ENCODE measurements at regions not wholly inside any gene's neighbourhood (a gene's known extent, or its start where the extent isn't known, plus 50 kb on each side); places are given as distances from the start of the nearest gene placed in this dataset.
"Not testable (repeated sequence)": the region's sequence is repeated elsewhere in the genome, so short reads cannot be mapped to it uniquely, and the experiment has no call there.

DNA sequence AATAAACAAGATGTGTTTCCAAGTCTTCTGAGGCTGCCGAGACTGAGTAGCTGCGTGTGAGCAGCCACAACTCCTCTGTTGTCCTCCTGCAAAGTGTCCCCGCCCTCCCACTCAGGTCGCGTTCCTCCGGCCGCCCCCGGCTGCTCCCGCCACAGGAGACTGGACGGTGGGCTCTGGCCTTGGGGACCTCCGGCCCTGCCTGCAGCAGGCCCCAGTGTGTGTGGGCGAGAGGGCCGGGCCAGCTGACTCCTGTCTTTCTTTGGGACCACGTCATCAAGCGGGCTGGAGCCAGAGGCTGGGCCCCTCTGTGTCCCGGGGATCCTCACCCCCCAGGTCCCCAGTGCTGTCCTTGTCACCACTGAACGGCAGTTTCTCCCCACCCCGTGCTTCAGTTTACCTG, 175.3 kb downstream of the NPIPB11 start:
- no peak overlapping the region for H3K4me3 ChIP-seq (ENCODE audit: control insufficient read depth, low read depth, low read length)
- peak; percentile 28 for DNase-seq (ENCODE audit: low read depth)
- TF ChIP-seq CTCF (conservative IDR thresholded peaks at IDR 0.05; ENCODE audit: control insufficient read depth, insufficient read depth, low read depth, low read length): no peak

DNA sequence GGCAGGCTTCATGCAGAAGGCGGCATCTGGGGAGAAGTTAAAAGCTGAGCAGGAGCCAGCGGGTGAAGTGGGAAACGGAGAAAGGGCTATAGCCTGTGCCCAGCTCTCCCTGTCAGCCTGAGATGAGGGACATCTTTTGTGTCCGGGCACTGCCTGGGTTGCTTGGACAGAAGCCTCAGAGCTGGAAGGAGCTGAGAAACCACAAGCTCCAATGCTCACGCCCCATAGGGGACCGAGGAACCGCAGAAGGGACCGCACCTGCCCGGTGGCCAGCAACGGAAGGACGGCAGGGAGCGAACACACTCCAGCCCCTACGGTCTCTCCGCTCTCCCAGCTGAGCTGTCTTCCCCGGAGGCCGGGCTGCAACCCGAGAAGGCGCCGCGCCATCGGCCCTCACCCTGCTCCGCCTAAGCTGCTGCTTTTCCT, 175.8 kb downstream of the NPIPB11 start:
- DNase-seq (ENCODE audit: low read depth): peak; percentile 31
- TF ChIP-seq CTCF (conservative IDR thresholded peaks at IDR 0.05; ENCODE audit: control insufficient read depth, insufficient read depth, low read depth, low read length): no peak
- H3K4me3 ChIP-seq (ENCODE audit: control insufficient read depth, low read depth, low read length): no peak overlapping the region

GRCh38 chr16:29230006-29230668, 176.4 kb downstream of the NPIPB11 start:
- not testable (repeated sequence) for DNase-seq (ENCODE audit: low read depth); H3K4me3 ChIP-seq (ENCODE audit: control insufficient read depth, low read depth, low read length)

- not testable (repeated sequence) for DNase-seq (ENCODE audit: low read depth); H3K4me3 ChIP-seq (ENCODE audit: control insufficient read depth, low read depth, low read length)
These were observed 176.9 kb downstream of the NPIPB11 start for GRCh38 chr16:29229616-29230005.

DNA sequence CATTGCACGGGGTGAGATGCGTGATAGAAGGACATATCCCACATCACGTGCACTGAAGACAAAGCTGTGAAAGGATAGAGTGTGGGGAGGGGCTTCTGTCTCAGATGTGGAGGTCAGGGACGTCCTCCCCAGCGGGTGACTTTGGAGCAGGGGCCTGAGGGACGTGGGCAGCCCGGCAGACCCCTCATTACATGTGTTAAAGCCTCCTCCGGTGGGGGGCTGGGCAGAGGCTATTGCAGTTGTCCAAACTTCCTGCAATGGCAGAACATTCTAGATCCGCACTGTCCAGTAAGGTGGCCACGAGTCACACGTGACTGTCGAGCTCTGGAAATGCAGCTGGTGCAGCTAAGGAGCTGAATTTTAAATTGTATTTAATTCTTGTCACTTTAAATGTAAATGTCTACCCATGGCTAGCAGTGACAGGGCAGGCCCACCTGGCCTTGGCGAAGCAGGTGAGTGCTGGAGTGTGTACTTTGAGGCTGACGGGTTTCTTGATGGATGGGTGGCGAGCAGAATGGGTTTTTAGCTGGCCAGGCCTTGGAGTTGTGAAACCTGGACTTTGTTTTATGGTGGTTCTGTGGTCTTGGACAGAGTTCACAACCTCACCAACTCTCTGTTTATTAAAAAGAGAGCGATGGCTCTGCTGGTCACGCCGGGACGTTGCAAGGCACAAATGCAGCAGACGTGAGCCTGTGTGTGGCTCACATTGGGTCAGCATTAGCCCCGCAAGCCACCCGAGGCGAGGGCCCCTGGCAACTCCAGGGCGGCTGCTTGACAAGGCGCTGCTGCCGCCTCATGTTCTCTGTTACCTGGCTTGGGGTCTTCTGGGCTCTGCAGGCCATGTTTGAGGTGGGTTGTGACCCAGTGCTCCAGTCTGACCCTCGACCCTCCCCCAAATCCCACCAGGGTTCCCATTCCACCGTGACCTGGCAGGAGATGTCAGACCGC, 177.6 kb downstream of the NPIPB11 start:
- H3K4me3 ChIP-seq (ENCODE audit: control insufficient read depth, low read depth, low read length); DNase-seq (ENCODE audit: low read depth): not testable (repeated sequence)

GRCh38 chr16:29227751-29228663, 178.5 kb downstream of the NPIPB11 start:
- DNase-seq (ENCODE audit: low read depth): peak; percentile 57
- TF ChIP-seq CTCF (conservative IDR thresholded peaks at IDR 0.05; ENCODE audit: control insufficient read depth, insufficient read depth, low read depth, low read length): peak; percentile 39
- H3K4me3 ChIP-seq (ENCODE audit: control insufficient read depth, low read depth, low read length): not testable (repeated sequence)

- DNase-seq (ENCODE audit: low read depth): no peak
- no peak for TF ChIP-seq CTCF (conservative IDR thresholded peaks at IDR 0.05; ENCODE audit: control insufficient read depth, insufficient read depth, low read depth, low read length)
- no peak overlapping the region for H3K4me3 ChIP-seq (ENCODE audit: control insufficient read depth, low read depth, low read length)
These were observed 179.7 kb downstream of the NPIPB11 start for GRCh38 chr16:29226782-29227181.

- DNase-seq (ENCODE audit: low read depth); H3K4me3 ChIP-seq (ENCODE audit: control insufficient read depth, low read depth, low read length): not testable (repeated sequence)
These were observed 181.8 kb downstream of the NPIPB11 start for GRCh38 chr16:29224675-29225074.

DNA sequence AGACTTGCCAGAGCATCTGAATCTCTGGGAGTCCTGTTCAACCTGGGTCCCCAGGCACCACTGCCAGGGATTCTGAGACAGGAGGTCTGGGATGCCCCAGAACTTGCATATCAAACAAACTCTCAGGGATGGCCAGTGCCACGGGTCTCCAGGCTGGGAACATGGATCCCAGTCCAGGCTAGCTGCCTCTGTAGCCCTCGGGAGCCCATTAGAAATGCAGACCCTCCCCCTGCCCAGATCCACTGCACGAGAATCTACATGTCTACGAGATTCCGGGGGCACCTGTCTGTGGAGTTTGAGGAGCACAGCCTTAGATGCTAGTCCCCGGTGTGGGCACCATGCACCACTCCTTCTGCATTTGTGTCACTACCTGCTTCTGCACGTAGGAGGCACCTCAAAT, 183.9 kb downstream of the NPIPB11 start:
- DNase-seq (ENCODE audit: low read depth): not testable (repeated sequence)

GRCh38 chr16:29222008-29222407, 184.5 kb downstream of the NPIPB11 start:
- not testable (repeated sequence) for DNase-seq (ENCODE audit: low read depth); H3K4me3 ChIP-seq (ENCODE audit: control insufficient read depth, low read depth, low read length)

More for the DNA sequence above, 183.9 kb downstream of the NPIPB11 start:
- not testable (repeated sequence) for H3K4me3 ChIP-seq (ENCODE audit: control insufficient read depth, low read depth, low read length)

- peak; percentile 88 for DNase-seq (ENCODE audit: low read depth)
- not testable (repeated sequence) for H3K4me3 ChIP-seq (ENCODE audit: control insufficient read depth, low read depth, low read length)
These were observed 185.1 kb downstream of the NPIPB11 start for GRCh38 chr16:29221281-29221955.

DNA sequence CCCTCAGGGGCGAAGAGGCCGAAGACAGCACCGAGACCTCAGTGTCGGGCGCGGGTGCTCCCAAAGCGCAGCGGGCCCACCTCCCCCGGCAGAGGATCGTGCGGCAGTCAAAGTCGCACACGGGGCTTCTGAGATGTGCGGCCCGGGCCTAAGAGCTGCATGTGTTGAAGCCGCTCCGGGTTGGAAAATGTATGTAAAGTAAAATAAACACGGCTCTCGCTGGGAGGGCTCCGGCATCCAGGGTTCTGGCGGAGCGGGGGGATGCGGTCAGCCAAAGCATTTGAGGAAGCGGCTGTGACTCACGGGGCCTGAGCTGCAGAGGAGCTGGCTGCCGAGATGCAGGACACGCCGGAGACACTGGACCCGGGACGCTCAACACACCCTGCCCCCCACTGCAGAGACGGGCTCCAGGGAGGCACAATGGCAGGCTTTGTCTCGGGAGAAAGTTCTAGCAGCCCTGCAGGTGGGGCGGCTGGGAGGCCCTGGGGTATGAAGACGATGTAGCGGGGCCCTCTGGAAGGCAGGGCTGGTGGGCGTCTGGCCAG, 185.8 kb downstream of the NPIPB11 start:
- peak overlapping the region; percentile 45 for H3K4me3 ChIP-seq (ENCODE audit: control insufficient read depth, low read depth, low read length)
- peak; percentile 87 for DNase-seq (ENCODE audit: low read depth)

Measured in fibroblast of mammary gland (primary cell).